ENCODE measurements at regions not wholly inside any gene's neighbourhood (a gene's known extent, or its start where the extent isn't known, plus 50 kb on each side); places are given as distances from the start of the nearest gene placed in this dataset.

DNA sequence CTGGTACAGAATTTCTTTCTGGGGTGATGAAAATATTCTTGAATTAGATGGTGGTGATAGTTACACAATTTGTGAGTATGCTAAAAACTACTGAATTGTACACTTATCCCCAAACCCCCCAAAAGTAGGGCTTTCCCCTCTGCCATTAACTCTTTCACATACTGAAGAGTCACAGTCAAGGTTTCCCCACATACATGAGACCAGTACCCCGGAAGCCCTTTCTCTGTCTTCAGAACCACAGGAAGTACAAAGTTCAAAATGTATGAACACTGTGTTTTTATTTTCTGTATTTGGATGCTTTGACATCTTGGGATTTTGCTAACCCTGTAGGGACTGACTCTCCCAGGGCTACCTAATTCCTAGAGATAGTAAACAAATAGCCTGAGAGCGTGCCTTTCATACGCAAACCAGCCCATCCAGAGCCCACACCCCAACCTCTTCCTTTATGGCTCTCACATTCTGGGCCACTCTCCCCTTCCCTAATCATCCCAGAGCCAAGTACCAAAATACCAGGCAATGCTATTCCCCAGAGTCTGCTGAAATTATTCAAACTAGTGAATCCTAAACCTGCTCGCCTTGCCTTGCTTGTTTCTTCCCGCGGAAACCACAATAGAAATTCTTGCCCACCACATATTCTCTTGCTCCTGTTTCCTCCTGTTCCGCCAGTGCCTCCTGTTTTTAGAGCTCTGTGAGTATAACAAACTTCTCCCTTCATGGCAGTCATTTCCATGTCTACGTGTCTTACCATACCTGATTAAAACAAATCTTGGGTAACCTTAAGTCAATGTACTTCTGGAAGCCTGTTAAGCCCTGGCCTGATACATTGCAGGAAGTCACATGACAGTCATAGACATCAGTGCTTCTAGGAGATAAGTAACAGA lies 524.8 kb downstream of the FUT8 start:
- DNase-seq (ENCODE audit: low read depth, low spot score) (no peak), FAIRE-seq (no peak), ATAC-seq (no peak)
- Histone ChIP-seq H3K4me3 (no peak overlapping the region), H3K27me3 (replicated peaks in 1 of 2; ENCODE audit: control insufficient read depth in 2 of 2, insufficient read depth in 2 of 2, low read length in 1 of 2) (peaks cover 0 to 3% of the 10 kb centered on the region in 2 experiments; a peak in 1 of 4 replicates), H3K27ac (ENCODE audit: control insufficient read depth, insufficient read depth) (no peak overlapping the region), H2AFZ (ENCODE audit: control insufficient read depth, low read depth, low read length) (no peak overlapping the region), H3K79me2 (ENCODE audit: control insufficient read depth, insufficient read depth, low read length) (no peaks in the 10 kb centered on the region), H3K9me3 (replicated peaks; ENCODE audit: control insufficient read depth, insufficient read depth, low read length) (no peaks in the 10 kb centered on the region), H3K9ac (ENCODE audit: control insufficient read depth, insufficient read depth, low read length) (no peak overlapping the region), H3K36me3 (ENCODE audit: control insufficient read depth in 2 of 2, insufficient read depth in 2 of 2, low read length in 1 of 2) (no peaks in the 10 kb centered on the region), H3K4me1 (ENCODE audit: control insufficient read depth, insufficient read depth, low read length) (no peaks in the 10 kb centered on the region), H4K20me1 (ENCODE audit: control insufficient read depth, insufficient read depth) (no peaks in the 10 kb centered on the region), H3K4me2 (ENCODE audit: control insufficient read depth, insufficient read depth) (no peak overlapping the region)
- 34% methylated on average over 8 of the region's 8 CpGs for WGBS (ENCODE audit: insufficient coverage, insufficient replicate concordance, low lambda C conversion rate, missing lambda C conversion rate)
- in situ Hi-C loops (cut with MboI) (no loop called here), intact Hi-C loops (cut with micrococcal nuclease; ENCODE audit: unreplicated experiment) (no loop called here)
- SMC1A ChIA-PET (ENCODE audit: uncharacterized antibody, unreplicated experiment), result no interaction called here
- BruUV-seq (replicated peaks), result no TSS peak
- RAD21 ChIA-PET (ENCODE audit: unreplicated experiment), result no interaction called here
- 0 out of 2 replicates have a peak, but pooled peaks have one; percentile 30 for TF ChIP-seq NR2C1 (IDR thresholded peaks at IDR 0.05)
- TF ChIP-seq, protein P1, sequence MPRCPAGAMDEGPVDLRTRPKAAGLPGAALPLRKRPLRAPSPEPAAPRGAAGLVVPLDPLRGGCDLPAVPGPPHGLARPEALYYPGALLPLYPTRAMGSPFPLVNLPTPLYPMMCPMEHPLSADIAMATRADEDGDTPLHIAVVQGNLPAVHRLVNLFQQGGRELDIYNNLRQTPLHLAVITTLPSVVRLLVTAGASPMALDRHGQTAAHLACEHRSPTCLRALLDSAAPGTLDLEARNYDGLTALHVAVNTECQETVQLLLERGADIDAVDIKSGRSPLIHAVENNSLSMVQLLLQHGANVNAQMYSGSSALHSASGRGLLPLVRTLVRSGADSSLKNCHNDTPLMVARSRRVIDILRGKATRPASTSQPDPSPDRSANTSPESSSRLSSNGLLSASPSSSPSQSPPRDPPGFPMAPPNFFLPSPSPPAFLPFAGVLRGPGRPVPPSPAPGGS (IDR thresholded peaks at IDR 0.05; ENCODE audit: borderline replicate concordance, insufficient read depth, low read depth, low read length, poor library complexity, severe bottlenecking), result no peak
- CTCF ChIA-PET, result no interaction called here
- POLR2A ChIA-PET, result no interaction called here

DNA sequence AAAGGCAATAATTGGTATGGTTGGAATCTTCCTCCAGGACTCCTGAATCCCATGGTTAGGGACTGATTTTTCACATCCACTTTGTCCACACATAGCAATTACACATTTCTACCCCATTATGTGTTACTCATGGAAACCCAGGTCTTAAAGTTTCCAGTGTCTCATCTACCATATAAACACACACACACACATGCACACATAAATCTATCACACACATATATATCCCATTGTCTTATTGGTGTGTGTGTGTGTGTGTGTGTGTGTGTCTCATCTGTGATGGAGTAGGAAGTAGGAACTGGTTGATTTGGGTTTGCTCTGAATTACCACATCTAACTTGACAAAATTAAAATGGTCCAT lies 525.4 kb downstream of the FUT8 start:
- Histone ChIP-seq H4K20me1 (ENCODE audit: control insufficient read depth, insufficient read depth) (no peaks in the 10 kb centered on the region), H3K27me3 (replicated peaks in 1 of 2; ENCODE audit: control insufficient read depth in 2 of 2, insufficient read depth in 2 of 2, low read length in 1 of 2) (no peaks in the 10 kb centered on the region), H3K4me1 (ENCODE audit: control insufficient read depth, insufficient read depth, low read length) (no peaks in the 10 kb centered on the region), H3K9ac (ENCODE audit: control insufficient read depth, insufficient read depth, low read length) (no peak overlapping the region), H2AFZ (ENCODE audit: control insufficient read depth, low read depth, low read length) (no peak overlapping the region), H3K27ac (ENCODE audit: control insufficient read depth, insufficient read depth) (no peak overlapping the region), H3K9me3 (replicated peaks; ENCODE audit: control insufficient read depth, insufficient read depth, low read length) (no peaks in the 10 kb centered on the region), H3K4me2 (ENCODE audit: control insufficient read depth, insufficient read depth) (no peak overlapping the region), H3K4me3 (no peak overlapping the region), H3K79me2 (ENCODE audit: control insufficient read depth, insufficient read depth, low read length) (no peaks in the 10 kb centered on the region), H3K36me3 (ENCODE audit: control insufficient read depth in 2 of 2, insufficient read depth in 2 of 2, low read length in 1 of 2) (no peaks in the 10 kb centered on the region)
- intact Hi-C loops (cut with micrococcal nuclease; ENCODE audit: unreplicated experiment), result no loop called here
- FAIRE-seq, result no peak
- SMC1A ChIA-PET (ENCODE audit: uncharacterized antibody, unreplicated experiment), result no interaction called here
- ATAC-seq, result no peak
- CTCF ChIA-PET, result interaction anchor here (0.7 kb wide), 1 partner anchor 996 kb away, joined by 3 read pairs; no protein-coding TSS in a partner anchor
- RAD21 ChIA-PET (ENCODE audit: unreplicated experiment), result no interaction called here
- POLR2A ChIA-PET, result no interaction called here
- in situ Hi-C loops (cut with MboI), result no loop called here
- no TSS peak for BruUV-seq (replicated peaks)
- no peak for DNase-seq (ENCODE audit: low read depth, low spot score)
- TF ChIP-seq, protein P2, sequence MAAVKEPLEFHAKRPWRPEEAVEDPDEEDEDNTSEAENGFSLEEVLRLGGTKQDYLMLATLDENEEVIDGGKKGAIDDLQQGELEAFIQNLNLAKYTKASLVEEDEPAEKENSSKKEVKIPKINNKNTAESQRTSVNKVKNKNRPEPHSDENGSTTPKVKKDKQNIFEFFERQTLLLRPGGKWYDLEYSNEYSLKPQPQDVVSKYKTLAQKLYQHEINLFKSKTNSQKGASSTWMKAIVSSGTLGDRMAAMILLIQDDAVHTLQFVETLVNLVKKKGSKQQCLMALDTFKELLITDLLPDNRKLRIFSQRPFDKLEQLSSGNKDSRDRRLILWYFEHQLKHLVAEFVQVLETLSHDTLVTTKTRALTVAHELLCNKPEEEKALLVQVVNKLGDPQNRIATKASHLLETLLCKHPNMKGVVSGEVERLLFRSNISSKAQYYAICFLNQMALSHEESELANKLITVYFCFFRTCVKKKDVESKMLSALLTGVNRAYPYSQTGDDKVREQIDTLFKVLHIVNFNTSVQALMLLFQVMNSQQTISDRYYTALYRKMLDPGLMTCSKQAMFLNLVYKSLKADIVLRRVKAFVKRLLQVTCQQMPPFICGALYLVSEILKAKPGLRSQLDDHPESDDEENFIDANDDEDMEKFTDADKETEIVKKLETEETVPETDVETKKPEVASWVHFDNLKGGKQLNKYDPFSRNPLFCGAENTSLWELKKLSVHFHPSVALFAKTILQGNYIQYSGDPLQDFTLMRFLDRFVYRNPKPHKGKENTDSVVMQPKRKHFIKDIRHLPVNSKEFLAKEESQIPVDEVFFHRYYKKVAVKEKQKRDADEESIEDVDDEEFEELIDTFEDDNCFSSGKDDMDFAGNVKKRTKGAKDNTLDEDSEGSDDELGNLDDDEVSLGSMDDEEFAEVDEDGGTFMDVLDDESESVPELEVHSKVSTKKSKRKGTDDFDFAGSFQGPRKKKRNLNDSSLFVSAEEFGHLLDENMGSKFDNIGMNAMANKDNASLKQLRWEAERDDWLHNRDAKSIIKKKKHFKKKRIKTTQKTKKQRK (IDR thresholded peaks at IDR 0.05; ENCODE audit: low read depth, low read length), result no peak
- TF ChIP-seq RELA (IDR thresholded peaks at IDR 0.05; ENCODE audit: borderline replicate concordance, partially characterized antibody) (no peak), GATAD2B (conservative IDR thresholded peaks at IDR 0.05; ENCODE audit: low read depth) (no peak), SUZ12 (IDR thresholded peaks at IDR 0.05; ENCODE audit: unreplicated experiment) (no peak), RCOR1 (conservative IDR thresholded peaks at IDR 0.05; ENCODE audit: low read depth, low read length) (no peak), BACH1 (IDR thresholded peaks at IDR 0.05; ENCODE audit: borderline replicate concordance) (no peak), MEF2B (IDR thresholded peaks at IDR 0.05; ENCODE audit: partially characterized antibody, poor library complexity, severe bottlenecking) (no peak), LARP7 (IDR thresholded peaks at IDR 0.05) (no peak), NFXL1 (IDR thresholded peaks at IDR 0.05; ENCODE audit: borderline replicate concordance) (no peak), YBX1 (IDR thresholded peaks at IDR 0.05) (no peak), TCF3 (IDR thresholded peaks at IDR 0.05; ENCODE audit: borderline replicate concordance, insufficient read depth, low read depth, low read length) (no peak)

Data from GM12878 (cell line).